ENCODE measurements at regions not wholly inside any gene's neighbourhood (a gene's known extent, or its start where the extent isn't known, plus 50 kb on each side); places are given as distances from the start of the nearest gene placed in this dataset.
A peak's percentile ranks its signal among the peaks of the same experiment; 100 is the strongest.

GRCh38 chr12:92650228-92650822 lies 52.5 kb upstream of the PLEKHG7 start:
- no peak overlapping the region for H3K4me3 ChIP-seq
- H3K27me3 ChIP-seq, result no peaks in the 10 kb centered on the region
- intact Hi-C loops (cut with DNase I), result loop anchor here (1.0 to 5.0 kb wide), 7 partner anchors 1268 to 1293 kb away; no protein-coding TSS in a partner anchor
- H3K9me3 ChIP-seq, result no peaks in the 10 kb centered on the region
- H3K36me3 ChIP-seq, result no peaks in the 10 kb centered on the region
- TF ChIP-seq CTCF (IDR thresholded peaks at IDR 0.05) (no peak), POLR2A (IDR thresholded peaks at IDR 0.05) (no peak)
- DNase-seq (no peak), ATAC-seq (peak in 1 of 4 donors; percentile 2)
- 64 to 73% (median 68%) methylated on average over 7 of the region's 7 CpGs for WGBS, 4 donors
- H3K27ac ChIP-seq, result no peak overlapping the region
- peaks cover 0 to 15% (median 0%) of the 10 kb centered on the region in 12 donors for H3K4me1 ChIP-seq

GRCh38 chr12:92649511-92650227 lies 53.1 kb upstream of the PLEKHG7 start:
- intact Hi-C loops (cut with DNase I), result loop anchor here (1.0 to 10.0 kb wide), 8 partner anchors 1267 to 1292 kb away; no protein-coding TSS in a partner anchor
- no peak for TF ChIP-seq POLR2A (IDR thresholded peaks at IDR 0.05)
- peak; percentile 48 to 79 (median 69) for TF ChIP-seq CTCF (IDR thresholded peaks at IDR 0.05)
- DNase-seq (peak in 4 of 5 donors; percentile 33 to 58 (median 44)), ATAC-seq (peak; percentile 86 to 93 (median 91))
- no peak overlapping the region for H3K27ac ChIP-seq
- peaks cover 0 to 11% (median 0%) of the 10 kb centered on the region in 12 donors for H3K4me1 ChIP-seq
- WGBS, 4 donors, result 37 to 44% (median 38%) methylated on average over 11 of the region's 11 CpGs
- H3K27me3 ChIP-seq, result no peaks in the 10 kb centered on the region
- no peaks in the 10 kb centered on the region for H3K36me3 ChIP-seq
- H3K9me3 ChIP-seq, result peaks cover 0 to 3% (median 0%) of the 10 kb centered on the region in 12 donors
- H3K4me3 ChIP-seq, result no peak overlapping the region

GRCh38 chr12:92648242-92649031 lies 54.4 kb upstream of the PLEKHG7 start:
- Histone ChIP-seq H3K9me3 (peaks cover 0 to 11% (median 0%) of the 10 kb centered on the region in 12 donors), H3K27ac (no peak overlapping the region), H3K36me3 (no peaks in the 10 kb centered on the region), H3K27me3 (no peaks in the 10 kb centered on the region), H3K4me3 (no peak overlapping the region), H3K4me1 (peaks cover 0 to 11% (median 0%) of the 10 kb centered on the region in 12 donors)
- WGBS, 4 donors, result 76 to 86% (median 80%) methylated on average over 6 of the region's 6 CpGs
- DNase-seq (no peak), ATAC-seq (no peak)
- TF ChIP-seq POLR2A (IDR thresholded peaks at IDR 0.05) (no peak), CTCF (IDR thresholded peaks at IDR 0.05) (no peak)
- intact Hi-C loops (cut with DNase I), result loop anchor here in 4 of 10 donors (5.0 to 10.0 kb wide), 3 partner anchors 1266 to 1286 kb away; no protein-coding TSS in a partner anchor

Data from heart left ventricle (tissue), 16 donors.